Liver (tissue), 8 donors: ENCODE measurements at regions not wholly inside any gene's neighbourhood (a gene's known extent, or its start where the extent isn't known, plus 50 kb on each side); places are given as distances from the start of the nearest gene placed in this dataset.

Experiments
- DNase-seq: peaks from one replicate; pipeline ENCODE4 v3.0.0-alpha.2; 2017; ENCODE audit warnings: low spot score
- H3K27ac ChIP-seq, 2 donors: one replicate each; pipeline ENCODE4 v1.7.0; 2013; ENCODE audit warnings: inconsistent platforms in 2 of 2, low read length in 2 of 2, control low read depth in 1 of 2, low read depth in 1 of 2, mild to moderate bottlenecking in 1 of 2
- H3K27me3 ChIP-seq, 4 donors: one replicate each; pipeline versions ENCODE4 v1.6.1 to v1.7.0; 2013; ENCODE audit warnings: low read length in 3 of 4, inconsistent platforms in 1 of 4, mild to moderate bottlenecking in 1 of 4, moderate library complexity in 1 of 4; ENCODE audit not compliant: control insufficient read depth in 4 of 4, insufficient read depth in 4 of 4
- H3K36me3 ChIP-seq, 4 donors: one replicate each; pipeline versions ENCODE4 v1.6.1 to v1.7.0; 2013; ENCODE audit warnings: low read length in 3 of 4, mild to moderate bottlenecking in 3 of 4, low read depth in 1 of 4, moderate library complexity in 1 of 4; ENCODE audit not compliant: control insufficient read depth in 4 of 4, insufficient read depth in 3 of 4
- H3K4me1 ChIP-seq, 4 donors: one replicate each; pipeline versions ENCODE4 v1.6.1 to v1.7.0; 2013; ENCODE audit warnings: low read length in 3 of 4, mild to moderate bottlenecking in 3 of 4, moderate library complexity in 1 of 4; ENCODE audit not compliant: control insufficient read depth in 4 of 4, insufficient read depth in 4 of 4
- H3K4me3 ChIP-seq, 3 donors: one replicate each; pipeline versions ENCODE4 v1.6.1 to v1.7.0; 2013; ENCODE audit warnings: low read length in 3 of 3, control low read depth in 1 of 3, low read depth in 1 of 3, mild to moderate bottlenecking in 1 of 3
- H3K9ac ChIP-seq, 2 donors: one replicate each; pipeline ENCODE4 v1.7.0; 2013; ENCODE audit warnings: low read length in 2 of 2, mild to moderate bottlenecking in 2 of 2, moderate library complexity in 2 of 2, control low read depth in 1 of 2, low read depth in 1 of 2
- H3K9me3 ChIP-seq, 4 donors: one replicate each; pipeline versions ENCODE4 v1.6.1 to v1.7.0; 2013; ENCODE audit warnings: low read length in 3 of 4; ENCODE audit not compliant: control insufficient read depth in 4 of 4
- ATF3 ChIP-seq: IDR thresholded peaks from 2 replicates; pipeline ENCODE4 v1.6.1; 2016; ENCODE audit warnings: antibody characterized with exemption
- CTCF ChIP-seq: fragments of 150-350 bp; IDR thresholded peaks from 2 replicates; pipeline ENCODE4 v1.5.1; 2017; ENCODE audit warnings: improper control_type of control experiment, low read depth, low read length; ENCODE audit not compliant: missing input control
- EGR1 ChIP-seq, 2 donors: IDR thresholded peaks; 2 replicates each; pipeline ENCODE4 v1.6.1; 2016 to 2018; ENCODE audit warnings: antibody characterized with exemption in 2 of 2, low read depth in 2 of 2
- FOXA1 ChIP-seq: IDR thresholded peaks from 2 replicates; pipeline ENCODE4 v1.6.1; 2016; ENCODE audit warnings: antibody characterized with exemption
- GABPA ChIP-seq, 2 donors: IDR thresholded peaks in 1 of 2; conservative IDR thresholded peaks in 1 of 2; 2 replicates each; pipeline ENCODE4 v1.6.1; 2016; ENCODE audit warnings: antibody characterized with exemption in 2 of 2, mild to moderate bottlenecking in 1 of 2, moderate library complexity in 1 of 2
- HNF4A ChIP-seq, 2 donors: conservative IDR thresholded peaks; 2 replicates each; pipeline ENCODE4 v1.6.1; 2016; ENCODE audit warnings: antibody characterized with exemption in 2 of 2, mild to moderate bottlenecking in 2 of 2
- HNF4G ChIP-seq: IDR thresholded peaks from 2 replicates; pipeline ENCODE4 v1.6.1; 2016; ENCODE audit warnings: antibody characterized with exemption
- JUND ChIP-seq, 2 donors: IDR thresholded peaks; 2 replicates each; pipeline ENCODE4 v1.6.1; 2016; ENCODE audit warnings: antibody characterized with exemption in 2 of 2
- MAX ChIP-seq: IDR thresholded peaks from 2 replicates; pipeline ENCODE4 v1.6.1; 2016; ENCODE audit warnings: antibody characterized with exemption
- NR2F2 ChIP-seq: IDR thresholded peaks from 2 replicates; pipeline ENCODE4 v1.6.1; 2016; ENCODE audit warnings: antibody characterized with exemption
- RAD21 ChIP-seq, 2 donors: IDR thresholded peaks; 2 replicates each; pipeline ENCODE4 v1.6.1; 2016; ENCODE audit warnings: antibody characterized with exemption in 2 of 2, mild to moderate bottlenecking in 2 of 2
- RXRA ChIP-seq, 2 donors: IDR thresholded peaks; 2 replicates each; pipeline ENCODE4 v1.6.1; 2017 to 2018; ENCODE audit warnings: antibody characterized with exemption in 2 of 2, mild to moderate bottlenecking in 1 of 2
- SP1 ChIP-seq: IDR thresholded peaks from 2 replicates; pipeline ENCODE4 v1.6.1; 2018; ENCODE audit warnings: antibody characterized with exemption, mild to moderate bottlenecking
- WGBS: extraction: QIAGEN DNeasy Blood & Tissue Kit; methylation state at CpG from one replicate; pipeline ENCODE4 v1.1.7; 2013; 5-methylcytosine and 5-hydroxymethylcytosine counted together
- donor health status: healthy.
- donor health status: healthy.
- donor health status: healthy.
- donor health status: healthy.
- donor health status: healthy.

GRCh38 chr9:28899926-28900325 is 1326.6 kb upstream of the C9orf72 start:
- Histone ChIP-seq H3K9me3 (peaks cover 0 to 3% (median 0%) of the 10 kb centered on the region in 4 donors), H3K4me3 (no peak overlapping the region), H3K9ac (no peak overlapping the region), H3K4me1 (no peaks in the 10 kb centered on the region), H3K27me3 (no peaks in the 10 kb centered on the region), H3K36me3 (no peaks in the 10 kb centered on the region), H3K27ac (no peak overlapping the region)
- 59% methylated on average over 6 of the region's 6 CpGs for WGBS
- no peak for DNase-seq
- TF ChIP-seq SP1 (no peak), RXRA (IDR thresholded peaks at IDR 0.05) (no peak), HNF4A (conservative IDR thresholded peaks at IDR 0.05) (no peak), FOXA1 (no peak), RAD21 (IDR thresholded peaks at IDR 0.05) (no peak), EGR1 (IDR thresholded peaks at IDR 0.05; ENCODE audit: low read depth in 2 of 2) (no peak), CTCF (no peak), MAX (no peak)

- no peak for TF ChIP-seq NR2F2
- TF ChIP-seq JUND (IDR thresholded peaks at IDR 0.05) = no peak
- no peak for TF ChIP-seq HNF4G
- no peak for DNase-seq
- no peak overlapping the region for H3K9ac ChIP-seq
- H3K9me3 ChIP-seq = peaks cover 0 to 3% (median 0%) of the 10 kb centered on the region in 4 donors
- H3K36me3 ChIP-seq = no peaks in the 10 kb centered on the region
- H3K4me1 ChIP-seq = no peaks in the 10 kb centered on the region
- H3K4me3 ChIP-seq = no peak overlapping the region
- no peak overlapping the region for H3K27ac ChIP-seq
- 4% methylated on average over 1 of the region's 1 CpG for WGBS
- no peaks in the 10 kb centered on the region for H3K27me3 ChIP-seq
Observed at GRCh38 chr9:28900406-28900805, 1327.1 kb upstream of the C9orf72 start.

- Histone ChIP-seq H3K27ac (no peak overlapping the region), H3K27me3 (no peaks in the 10 kb centered on the region), H3K9me3 (no peaks in the 10 kb centered on the region), H3K4me1 (no peaks in the 10 kb centered on the region), H3K4me3 (no peak overlapping the region), H3K9ac (no peak overlapping the region), H3K36me3 (no peaks in the 10 kb centered on the region)
- no peak for DNase-seq
- WGBS = 59% methylated on average over 1 of the region's 1 CpG
- no peak for TF ChIP-seq CTCF
- TF ChIP-seq ATF3 = no peak
- no peak for TF ChIP-seq GABPA (IDR thresholded peaks at IDR 0.05 in 1 of 2, conservative IDR thresholded peaks at IDR 0.05 in 1 of 2)
Observed at GRCh38 chr9:28909526-28909925, 1336.2 kb upstream of the C9orf72 start.
